SK-N-SH (cell line): ENCODE measurements at regions not wholly inside any gene's neighbourhood (a gene's known extent, or its start where the extent isn't known, plus 50 kb on each side); places are given as distances from the start of the nearest gene placed in this dataset.

Experiments
- CTCF ChIA-PET: fragments of 300-600, 350-600 bp; formaldehyde crosslinking; extraction: SDS; loops from one replicate; lab custom pipeline; 2021; lab: Yijun Ruan, JAX
- POLR2A ChIA-PET: fragments of 350-600 bp; sonication (Branson Sonifier 250); formaldehyde crosslinking; extraction: SDS; loops from one replicate; lab custom pipeline; 2020; ENCODE audit warnings: antibody characterized with exemption, inconsistent platforms; lab: Yijun Ruan, JAX
- DNase-seq: peaks from one replicate; pipeline ENCODE4 v3.0.0; 2012
- H2AFZ ChIP-seq: fragments of 200-600 bp; sonication (generic); 2 replicates; pipeline ENCODE4 v1.8.1; 2016; ENCODE audit warnings: antibody characterized with exemption, mild to moderate bottlenecking, low read depth
- H3F3A ChIP-seq: fragments of 200-600 bp; sonication (generic); replicated peaks from 2 replicates; pipeline ENCODE3; 2016; ENCODE audit warnings: antibody characterized with exemption, mild to moderate bottlenecking; ENCODE audit not compliant: insufficient read depth
- H3K27ac ChIP-seq, 2 experiments: fragments of 200-500 bp in 1 of 2; fragments of 200-600 bp in 1 of 2; sonication (Bioruptor generic) in 1 of 2; sonication (generic), shearing (Covaris generic) in 1 of 2; 2 replicates each; pipeline versions ENCODE4 v1.5.1 to v1.6.1; 2014 to 2016; ENCODE audit warnings: low read depth in 2 of 2, inconsistent platforms in 1 of 2, low read length in 1 of 2, mild to moderate bottlenecking in 1 of 2, mixed read lengths in 1 of 2
- H3K27me3 ChIP-seq: fragments of 200-600 bp; sonication (generic), shearing (Covaris generic); 2 replicates; pipeline ENCODE4 v1.6.1; 2016; ENCODE audit warnings: mixed run types; ENCODE audit not compliant: insufficient read depth
- H3K36me3 ChIP-seq, 2 experiments: fragments of 200-500 bp in 1 of 2; fragments of 200-600 bp in 1 of 2; sonication (Bioruptor generic) in 1 of 2; sonication (generic) in 1 of 2; replicated peaks in 1 of 2; 2 replicates each; pipeline versions ENCODE3 to v1.5.1; 2014 to 2016; ENCODE audit warnings: low read length in 1 of 2, mild to moderate bottlenecking in 1 of 2; ENCODE audit not compliant: insufficient read depth in 2 of 2, control insufficient read depth in 1 of 2
- H3K4me1 ChIP-seq, 2 experiments: fragments of 200-500 bp in 1 of 2; fragments of 200-600 bp in 1 of 2; sonication (Bioruptor generic) in 1 of 2; sonication (generic), shearing (Covaris generic) in 1 of 2; 2 replicates each; pipeline versions ENCODE4 v1.5.1 to v1.6.1; 2014 to 2016; ENCODE audit warnings: low read depth in 1 of 2, low read length in 1 of 2, mixed run types in 1 of 2; ENCODE audit not compliant: insufficient read depth in 2 of 2, control insufficient read depth in 1 of 2
- H3K4me2 ChIP-seq: fragments of 200-600 bp; sonication (generic), shearing (Covaris generic); 2 replicates; pipeline ENCODE4 v1.6.1; 2017; ENCODE audit warnings: mixed run types
- H3K4me3 ChIP-seq, 2 experiments: fragments of 200-500 bp in 1 of 2; fragments of 200-600 bp in 1 of 2; sonication (Bioruptor generic) in 1 of 2; sonication (generic), shearing (Covaris generic) in 1 of 2; 2 replicates each; pipeline versions ENCODE4 v1.5.1 to v1.8.1; 2014 to 2016; ENCODE audit warnings: low read depth in 2 of 2, inconsistent platforms in 1 of 2, low read length in 1 of 2, mild to moderate bottlenecking in 1 of 2, mixed read lengths in 1 of 2, moderate library complexity in 1 of 2
- H3K79me2 ChIP-seq: fragments of 200-600 bp; sonication (generic); 2 replicates; pipeline ENCODE4 v1.8.1; 2017; ENCODE audit warnings: mild to moderate bottlenecking; ENCODE audit not compliant: insufficient read depth
- H3K9ac ChIP-seq: fragments of 200-600 bp; sonication (generic); 2 replicates; pipeline ENCODE4 v1.6.1; 2017; ENCODE audit warnings: mixed run types
- H3K9me2 ChIP-seq: fragments of 200-600 bp; sonication (generic); 2 replicates; pipeline ENCODE4 v1.6.1; 2017; ENCODE audit warnings: mixed run types
- H3K9me3 ChIP-seq: fragments of 200-600 bp; sonication (generic); 2 replicates; pipeline ENCODE4 v1.6.1; 2017; ENCODE audit warnings: mixed run types, mild to moderate bottlenecking, moderate library complexity
- H4K20me1 ChIP-seq: fragments of 200-600 bp; sonication (generic); 2 replicates; pipeline ENCODE4 v1.6.1; 2017; ENCODE audit warnings: mild to moderate bottlenecking, mixed run types; ENCODE audit not compliant: insufficient read depth
- CTCF ChIP-seq: fragments of 200-600 bp; sonication (generic); IDR thresholded peaks from 2 replicates; pipeline ENCODE4 v1.6.1; 2017; ENCODE audit warnings: antibody characterized with exemption, mild to moderate bottlenecking, moderate library complexity
- ELF1 ChIP-seq: IDR thresholded peaks from 2 replicates; pipeline ENCODE4 v1.4.0; 2012
- EP300 ChIP-seq, 2 experiments: IDR thresholded peaks; 2 replicates each; pipeline versions ENCODE4 v1.4.0 to v1.6.1; 2012; ENCODE audit warnings: borderline replicate concordance in 1 of 2, low read depth in 1 of 2, low read length in 1 of 2
- FOSL2 ChIP-seq: IDR thresholded peaks from 2 replicates; pipeline ENCODE4 v1.4.0; 2012; ENCODE audit warnings: low read depth, mild to moderate bottlenecking, moderate library complexity, borderline replicate concordance
- FOXM1 ChIP-seq: IDR thresholded peaks from 2 replicates; pipeline ENCODE4 v1.4.0; 2012; ENCODE audit warnings: low read depth, mild to moderate bottlenecking
- GABPA ChIP-seq: IDR thresholded peaks from 2 replicates; pipeline ENCODE4 v1.4.0; 2012; ENCODE audit warnings: low read depth, mild to moderate bottlenecking
- JUND ChIP-seq: IDR thresholded peaks from 2 replicates; pipeline ENCODE4 v1.4.0; 2012
- MEF2A ChIP-seq: IDR thresholded peaks from 2 replicates; pipeline ENCODE4 v1.4.0; 2012; ENCODE audit warnings: low read depth, borderline replicate concordance
- NFIC ChIP-seq: IDR thresholded peaks from 2 replicates; pipeline ENCODE4 v1.4.0; 2012; ENCODE audit warnings: borderline replicate concordance
- NRF1 ChIP-seq: IDR thresholded peaks from 2 replicates; pipeline ENCODE4 v1.6.1; 2012; ENCODE audit warnings: low read depth, mild to moderate bottlenecking, low read length
- POLR2AphosphoS5 ChIP-seq: IDR thresholded peaks from 2 replicates; pipeline ENCODE4 v1.6.1; 2012; ENCODE audit warnings: low read depth, low read length
- RAD21 ChIP-seq: IDR thresholded peaks from 2 replicates; pipeline ENCODE4 v1.6.1; 2012; ENCODE audit warnings: mild to moderate bottlenecking, low read length
- RCOR1 ChIP-seq: fragments of 150-350 bp; IDR thresholded peaks from 2 replicates; pipeline ENCODE4 v1.6.1; 2017; ENCODE audit warnings: antibody characterized with exemption, low read length
- RFX5 ChIP-seq: IDR thresholded peaks from 2 replicates; pipeline ENCODE4 v1.6.1; 2012; ENCODE audit warnings: mild to moderate bottlenecking, improper control_type of control experiment, low read length
- TAF1 ChIP-seq: IDR thresholded peaks from 2 replicates; pipeline ENCODE4 v1.6.1; 2012; ENCODE audit warnings: low read depth, mild to moderate bottlenecking, low read length, moderate library complexity, borderline replicate concordance
- TCF12 ChIP-seq: IDR thresholded peaks from 2 replicates; pipeline ENCODE4 v1.4.0; 2012
- TEAD4 ChIP-seq: IDR thresholded peaks from 2 replicates; pipeline ENCODE4 v1.4.0; 2012; ENCODE audit warnings: mild to moderate bottlenecking, borderline replicate concordance; ENCODE audit not compliant: insufficient read depth
- USF1 ChIP-seq: IDR thresholded peaks from 2 replicates; pipeline ENCODE4 v1.4.0; 2012; ENCODE audit warnings: low read depth, borderline replicate concordance
- YY1 ChIP-seq: IDR thresholded peaks from 2 replicates; pipeline ENCODE4 v1.4.0; 2012; ENCODE audit warnings: low read depth, mild to moderate bottlenecking
- WGBS: methylation state at CpG from one replicate; pipeline ENCODE4 v1.1.6; 2017; ENCODE audit warnings: low lambda C conversion rate; 5-methylcytosine and 5-hydroxymethylcytosine counted together
- TF ChIP-seq, protein P1 (sequence below): IDR thresholded peaks from 2 replicates; pipeline ENCODE4; 2012

DNA sequence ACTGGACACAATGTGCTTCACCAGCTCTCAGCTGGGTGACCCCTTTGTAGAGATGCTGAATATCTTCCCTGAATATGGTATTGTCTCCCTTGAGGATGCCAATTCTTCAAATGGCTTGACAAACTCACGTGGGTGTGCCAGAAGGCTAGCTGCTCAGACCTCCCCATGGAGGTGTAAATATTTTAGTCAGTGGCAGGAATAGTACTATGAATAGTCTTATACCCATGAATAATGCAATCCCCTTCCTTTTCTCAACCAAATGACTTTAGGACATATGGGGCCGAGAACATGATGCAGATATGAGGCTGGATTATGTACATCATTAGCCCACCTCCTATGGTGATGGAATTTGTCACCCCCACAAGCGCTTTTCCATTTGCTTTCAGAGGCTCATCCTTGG, 401.8 kb downstream of the ADRA2A start:
- H3K27ac ChIP-seq = no peak overlapping the region
- H3K4me2 ChIP-seq = no peak overlapping the region
- H3K9ac ChIP-seq = no peak overlapping the region
- no peaks in the 10 kb centered on the region for H3K9me2 ChIP-seq
- no peaks in the 10 kb centered on the region for H3K79me2 ChIP-seq
- ChIA-PET POLR2A (no interaction called here), CTCF (no interaction called here)
- H3K36me3 ChIP-seq = no peaks in the 10 kb centered on the region
- TF ChIP-seq CTCF (no peak), RFX5 (no peak), ELF1 (no peak), TEAD4 (no peak), FOSL2 (no peak), MEF2A (no peak), NFIC (no peak), JUND (no peak), GABPA (no peak), NRF1 (no peak), TCF12 (no peak), USF1 (no peak), RCOR1 (no peak), POLR2AphosphoS5 (no peak), RAD21 (no peak)
- TF ChIP-seq, protein P1, sequence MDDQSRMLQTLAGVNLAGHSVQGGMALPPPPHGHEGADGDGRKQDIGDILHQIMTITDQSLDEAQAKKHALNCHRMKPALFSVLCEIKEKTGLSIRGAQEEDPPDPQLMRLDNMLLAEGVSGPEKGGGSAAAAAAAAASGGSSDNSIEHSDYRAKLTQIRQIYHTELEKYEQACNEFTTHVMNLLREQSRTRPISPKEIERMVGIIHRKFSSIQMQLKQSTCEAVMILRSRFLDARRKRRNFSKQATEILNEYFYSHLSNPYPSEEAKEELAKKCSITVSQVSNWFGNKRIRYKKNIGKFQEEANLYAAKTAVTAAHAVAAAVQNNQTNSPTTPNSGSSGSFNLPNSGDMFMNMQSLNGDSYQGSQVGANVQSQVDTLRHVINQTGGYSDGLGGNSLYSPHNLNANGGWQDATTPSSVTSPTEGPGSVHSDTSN = no peak
- no peak overlapping the region for H2AFZ ChIP-seq
- no peaks in the 10 kb centered on the region for H3F3A ChIP-seq
- DNase-seq = no peak
- no peaks in the 10 kb centered on the region for H4K20me1 ChIP-seq
- H3K4me1 ChIP-seq = no peaks in the 10 kb centered on the region
- no peak overlapping the region for H3K4me3 ChIP-seq
- H3K27me3 ChIP-seq = no peaks in the 10 kb centered on the region
- H3K9me3 ChIP-seq = no peaks in the 10 kb centered on the region
- 8% methylated on average over 3 of the region's 3 CpGs for WGBS

DNA sequence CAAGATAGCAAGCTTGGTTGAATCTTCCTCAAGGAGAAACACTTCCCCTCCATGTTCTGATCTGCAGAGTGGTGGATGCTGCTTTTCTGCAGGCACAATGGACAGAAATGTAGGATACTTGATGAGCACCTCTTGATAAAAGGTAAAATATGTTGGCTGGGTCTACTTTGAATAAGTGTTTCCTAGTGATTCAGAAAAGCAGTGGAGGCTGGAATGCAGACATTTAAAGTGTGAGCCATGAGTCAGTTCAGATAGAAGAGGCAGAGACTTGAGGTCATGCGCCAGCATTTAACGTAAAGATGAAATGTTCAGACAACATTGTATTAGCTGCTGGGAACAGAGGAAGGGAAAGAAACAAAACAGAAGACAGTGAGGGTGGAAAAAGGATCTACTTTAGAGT, 403.1 kb downstream of the ADRA2A start:
- Histone ChIP-seq H3K27ac (no peak overlapping the region), H3K4me2 (no peak overlapping the region), H3K36me3 (no peaks in the 10 kb centered on the region), H3K4me3 (no peak overlapping the region), H3K79me2 (no peaks in the 10 kb centered on the region), H2AFZ (no peak overlapping the region), H3F3A (no peaks in the 10 kb centered on the region), H3K27me3 (no peaks in the 10 kb centered on the region), H4K20me1 (no peaks in the 10 kb centered on the region)
- CTCF ChIA-PET = interaction anchor here (1.4 to 1.5 kb wide), 2 partner anchors 13 to 349 kb away, joined by 3 to 4 read pairs; no protein-coding TSS in a partner anchor
- 51% methylated on average over 2 of the region's 2 CpGs for WGBS
- TF ChIP-seq MEF2A (no peak), YY1 (no peak), NFIC (no peak), EP300 (IDR thresholded peaks at IDR 0.05; ENCODE audit: borderline replicate concordance in 1 of 2, low read depth in 1 of 2, low read length in 1 of 2) (no peak), RCOR1 (no peak), NRF1 (no peak), TAF1 (no peak), USF1 (no peak), TCF12 (no peak), FOXM1 (no peak)
- TF ChIP-seq, all 33 proteins: peak for 0
- Histone ChIP-seq H3K9me3 (no peaks in the 10 kb centered on the region), H3K4me1 (no peaks in the 10 kb centered on the region), H3K9ac (no peak overlapping the region), H3K9me2 (no peaks in the 10 kb centered on the region)
- POLR2A ChIA-PET = no interaction called here
- DNase-seq = no peak
